SU-DHL-6 (cell line): ENCODE measurements at regions not wholly inside any gene's neighbourhood (a gene's known extent, or its start where the extent isn't known, plus 50 kb on each side); places are given as distances from the start of the nearest gene placed in this dataset.

Source experiments
- H2AFZ ChIP-seq: fragments of 200-600 bp; sonication (generic); 2 replicates; pipeline ENCODE4 v1.6.1; 2014; ENCODE audit warnings: low read depth, mild to moderate bottlenecking, moderate library complexity, mixed read lengths, antibody characterized with exemption, low read length; ENCODE audit not compliant: severe bottlenecking
- H3F3A ChIP-seq: fragments of 200-600 bp; shearing (Covaris generic); 2 replicates; pipeline ENCODE4 v1.6.0; 2016; ENCODE audit warnings: antibody characterized with exemption, mild to moderate bottlenecking; ENCODE audit not compliant: insufficient read depth
- H3K27ac ChIP-seq: fragments of 200-600 bp; sonication (generic); 2 replicates; pipeline ENCODE4 v1.5.1; 2016; ENCODE audit warnings: low read depth, mild to moderate bottlenecking, low read length, moderate library complexity, mixed read lengths
- H3K27me3 ChIP-seq: fragments of 200-600 bp; sonication (generic), shearing (Covaris generic); 2 replicates; pipeline ENCODE4 v1.6.0; 2014; ENCODE audit warnings: mild to moderate bottlenecking, low read length
- H3K36me3 ChIP-seq: fragments of 200-600 bp; sonication (generic); 2 replicates; pipeline ENCODE4 v1.6.1; 2014; ENCODE audit warnings: mild to moderate bottlenecking, low read length, mixed read lengths
- H3K4me2 ChIP-seq: fragments of 300-600, 200-600 bp; shearing (Covaris generic), sonication (generic); 2 replicates; pipeline ENCODE4 v1.6.0; 2014; ENCODE audit warnings: low read length, low read depth, mild to moderate bottlenecking; ENCODE audit not compliant: poor library complexity, severe bottlenecking
- H3K4me3 ChIP-seq: fragments of 200-600 bp; sonication (generic); 2 replicates; pipeline ENCODE4 v1.5.1; 2014; ENCODE audit warnings: antibody characterized with exemption, low read length, mild to moderate bottlenecking, mixed read lengths; ENCODE audit not compliant: insufficient read depth, poor library complexity, severe bottlenecking
- H3K79me2 ChIP-seq: fragments of 200-600 bp; sonication (generic); 2 replicates; pipeline ENCODE4 v1.6.1; 2014; ENCODE audit warnings: mild to moderate bottlenecking, low read length, moderate library complexity; ENCODE audit not compliant: insufficient read depth
- H3K9ac ChIP-seq: fragments of 200-600 bp; sonication (generic); 2 replicates; pipeline ENCODE4 v1.7.0; 2014; ENCODE audit warnings: mild to moderate bottlenecking, low read length
- H3K9me2 ChIP-seq: fragments of 200-600 bp; sonication (generic); replicated peaks from 2 replicates; pipeline ENCODE4 v1.6.1; 2014; ENCODE audit warnings: low read length; ENCODE audit not compliant: insufficient read depth
- H3K9me3 ChIP-seq: fragments of 200-600 bp; sonication (generic); 2 replicates; pipeline ENCODE4 v1.6.1; 2014; ENCODE audit warnings: low read length, mixed read lengths; ENCODE audit not compliant: insufficient read depth
- H4K20me1 ChIP-seq: fragments of 200-600 bp; sonication (generic); 2 replicates; pipeline ENCODE4 v1.6.1; 2014; ENCODE audit warnings: low read depth, mild to moderate bottlenecking, antibody characterized with exemption, low read length, moderate library complexity, mixed read lengths
- CTCF ChIP-seq: fragments of 200-600 bp; sonication (generic); IDR thresholded peaks from one replicate; pipeline ENCODE4 v1.5.1; 2017; ENCODE audit warnings: antibody characterized with exemption, mild to moderate bottlenecking, low read length, moderate library complexity; ENCODE audit not compliant: insufficient read depth, poor library complexity, severe bottlenecking
- EZH2phosphoT487 ChIP-seq: fragments of 200-600 bp; sonication (generic), shearing (Covaris generic); conservative IDR thresholded peaks from 2 replicates; pipeline ENCODE4 v1.6.1; 2018; ENCODE audit warnings: mild to moderate bottlenecking, antibody characterized with exemption, low read length, moderate library complexity, mixed read lengths

DNA sequence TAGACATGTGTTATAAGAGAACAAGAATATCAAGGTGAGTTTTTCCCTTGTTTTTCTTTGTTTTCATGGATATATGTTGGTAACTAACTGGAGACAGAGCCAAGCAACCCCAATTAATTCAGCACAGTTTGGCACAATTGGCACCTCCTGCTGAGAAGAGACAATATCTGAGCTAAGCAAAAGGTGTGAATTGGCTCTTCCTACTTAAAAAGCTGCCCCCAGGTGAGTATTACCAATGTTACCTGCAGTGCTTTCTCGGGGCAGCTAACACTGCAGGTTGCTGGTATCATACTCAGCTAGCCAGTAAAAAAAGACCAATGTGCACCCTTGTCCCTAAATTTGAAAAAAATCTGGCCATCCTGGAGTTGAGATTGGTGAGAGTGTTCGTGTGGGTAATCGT lies 871.2 kb upstream of the TENM3 start:
- TF ChIP-seq CTCF (no peak), EZH2phosphoT487 (no peak)
- Histone ChIP-seq H3K27ac (no peak overlapping the region), H3K36me3 (no peaks in the 10 kb centered on the region), H3K4me3 (no peak overlapping the region), H2AFZ (no peak overlapping the region), H3K27me3 (no peaks in the 10 kb centered on the region), H3K9me3 (no peaks in the 10 kb centered on the region), H4K20me1 (no peaks in the 10 kb centered on the region), H3K79me2 (no peaks in the 10 kb centered on the region), H3K4me2 (no peak overlapping the region), H3K9me2 (no peaks in the 10 kb centered on the region), H3F3A (no peaks in the 10 kb centered on the region), H3K9ac (no peak overlapping the region)

GRCh38 chr4:181376058-181376457 lies 867.1 kb upstream of the TENM3 start:
- TF ChIP-seq EZH2phosphoT487 = no peak
- no peak for TF ChIP-seq CTCF
- H3K27me3 ChIP-seq = no peaks in the 10 kb centered on the region
- H3K9ac ChIP-seq = no peak overlapping the region
- H3K27ac ChIP-seq = no peak overlapping the region
- no peaks in the 10 kb centered on the region for H3K79me2 ChIP-seq
- no peaks in the 10 kb centered on the region for H3K9me2 ChIP-seq
- no peaks in the 10 kb centered on the region for H4K20me1 ChIP-seq
- H3K4me3 ChIP-seq = no peak overlapping the region
- no peak overlapping the region for H3K4me2 ChIP-seq
- no peak overlapping the region for H2AFZ ChIP-seq
- no peaks in the 10 kb centered on the region for H3K36me3 ChIP-seq
- no peaks in the 10 kb centered on the region for H3F3A ChIP-seq
- H3K9me3 ChIP-seq = no peaks in the 10 kb centered on the region

DNA sequence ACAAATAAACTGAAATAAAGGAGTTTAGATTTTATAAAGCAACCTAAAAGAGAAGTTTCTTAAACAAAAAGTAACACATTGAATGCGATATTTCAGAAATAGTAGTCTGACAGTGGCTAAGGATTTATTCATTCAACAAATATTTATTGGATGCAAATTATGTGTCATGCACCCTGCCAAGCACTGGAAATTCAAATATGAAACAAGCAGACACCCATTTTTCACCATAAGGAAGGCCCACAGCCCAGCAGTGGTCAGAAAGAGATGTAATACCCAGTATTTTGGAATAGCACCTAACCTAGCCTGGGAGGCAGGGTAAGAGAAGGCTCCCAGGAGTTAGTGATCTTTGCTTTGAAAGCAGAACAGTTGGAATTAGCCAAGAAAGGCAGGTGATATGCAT lies 855.1 kb upstream of the TENM3 start:
- no peak for TF ChIP-seq EZH2phosphoT487
- no peak for TF ChIP-seq CTCF
- Histone ChIP-seq H3K9ac (no peak overlapping the region), H3K79me2 (no peaks in the 10 kb centered on the region), H3K4me2 (no peak overlapping the region), H3F3A (no peaks in the 10 kb centered on the region), H3K9me3 (no peaks in the 10 kb centered on the region), H3K27ac (no peak overlapping the region), H2AFZ (no peak overlapping the region), H3K36me3 (no peaks in the 10 kb centered on the region), H4K20me1 (no peaks in the 10 kb centered on the region), H3K4me3 (no peak overlapping the region), H3K9me2 (no peaks in the 10 kb centered on the region), H3K27me3 (no peaks in the 10 kb centered on the region)

GRCh38 chr4:181416966-181417365 lies 826.2 kb upstream of the TENM3 start:
- no peaks in the 10 kb centered on the region for H4K20me1 ChIP-seq
- no peak overlapping the region for H2AFZ ChIP-seq
- H3K27me3 ChIP-seq = no peaks in the 10 kb centered on the region
- no peak for TF ChIP-seq CTCF
- no peak for TF ChIP-seq EZH2phosphoT487
- no peaks in the 10 kb centered on the region for H3K9me2 ChIP-seq
- H3K79me2 ChIP-seq = no peaks in the 10 kb centered on the region
- no peaks in the 10 kb centered on the region for H3F3A ChIP-seq
- H3K4me3 ChIP-seq = no peak overlapping the region
- no peak overlapping the region for H3K4me2 ChIP-seq
- H3K9ac ChIP-seq = no peak overlapping the region
- no peaks in the 10 kb centered on the region for H3K36me3 ChIP-seq
- H3K9me3 ChIP-seq = no peaks in the 10 kb centered on the region
- H3K27ac ChIP-seq = no peak overlapping the region
